Dermis microvascular lymphatic vessel endothelial cell (primary cell): ENCODE measurements at regions not wholly inside any gene's neighbourhood (a gene's known extent, or its start where the extent isn't known, plus 50 kb on each side); places are given as distances from the start of the nearest gene placed in this dataset.
A peak's percentile ranks its signal among the peaks of the same experiment; 100 is the strongest.

Experiments used
- DNase-seq, 2 donors: peaks; one replicate each; pipeline versions ENCODE4 v3.0.0 to v3.0.0-alpha.2; 2010; ENCODE audit warnings: low read depth in 2 of 2

GRCh38 chr20:3354247-3354646 is 53.2 kb downstream of the DNAAF9 start:
- no peak for DNase-seq

DNA sequence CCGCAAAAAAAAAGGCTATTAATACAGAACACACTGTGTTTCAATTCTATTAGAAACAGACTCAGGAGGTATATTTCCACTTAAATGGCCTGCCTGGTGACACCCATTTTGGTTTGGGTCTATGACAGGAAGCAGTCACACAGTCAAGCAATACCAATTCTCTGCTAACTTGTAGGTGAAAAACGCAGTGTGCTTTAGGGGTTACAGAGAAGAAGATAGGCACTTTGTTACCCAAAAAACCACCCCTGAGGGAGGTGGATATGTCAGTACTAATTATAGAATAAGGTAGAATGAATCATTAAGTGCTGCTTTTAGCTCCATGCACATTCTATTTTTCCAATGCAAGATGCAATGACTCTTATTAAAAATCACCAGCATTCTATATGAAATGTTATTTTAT is 53.8 kb downstream of the DNAAF9 start:
- no peak for DNase-seq

GRCh38 chr20:3352202-3352601 is 55.3 kb downstream of the DNAAF9 start:
- DNase-seq = no peak

GRCh38 chr20:3350422-3350821 is 57.0 kb downstream of the DNAAF9 start:
- DNase-seq = no peak

DNA sequence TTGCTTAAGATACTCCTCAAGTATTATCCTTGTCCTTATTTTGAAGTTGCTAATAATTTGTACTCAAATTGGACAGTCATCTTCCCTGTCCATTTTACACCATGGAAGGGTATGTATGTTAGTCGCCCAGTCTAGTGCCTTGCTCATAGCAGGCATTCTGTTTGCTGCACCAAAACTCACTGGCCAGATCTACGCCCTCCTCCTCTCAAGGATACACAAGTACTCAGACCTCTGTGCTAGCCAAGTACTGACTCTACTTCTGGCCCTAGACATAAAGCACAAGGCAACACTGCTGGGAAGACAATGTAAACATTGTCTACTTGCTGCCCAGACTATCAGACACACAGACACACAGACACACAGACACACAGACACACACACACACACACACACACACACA is 57.7 kb downstream of the DNAAF9 start:
- DNase-seq = no peak

- no peak for DNase-seq
These were observed 64.7 kb downstream of the DNAAF9 start for GRCh38 chr20:3342766-3343165.

DNA sequence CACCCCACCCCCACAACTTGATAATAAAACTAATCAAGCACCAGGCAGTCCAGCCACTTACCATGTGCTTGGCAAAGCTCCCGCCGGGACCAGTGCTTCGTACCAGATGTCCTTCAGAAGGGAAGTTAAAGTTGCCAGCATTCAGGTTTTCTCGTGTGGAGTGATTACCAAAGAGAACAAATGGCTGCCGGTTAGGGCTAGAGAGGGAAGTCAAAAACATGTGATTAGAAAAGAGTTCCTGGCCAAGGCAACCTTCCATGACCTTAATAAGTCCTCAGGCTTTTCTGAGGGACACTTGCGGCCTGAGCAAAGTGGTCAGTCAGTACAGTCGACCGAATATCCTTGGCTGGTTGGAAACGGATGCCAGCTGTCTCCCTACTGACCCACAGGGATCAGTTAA is 67.0 kb downstream of the DNAAF9 start:
- DNase-seq = peak in 1 of 2 donors; percentile 8

- no peak for DNase-seq
These were observed 67.9 kb downstream of the DNAAF9 start for GRCh38 chr20:3339571-3339970.

- DNase-seq = no peak
These were observed 68.4 kb downstream of the DNAAF9 start for GRCh38 chr20:3339076-3339475.

GRCh38 chr20:3334156-3334943 is 73.1 kb downstream of the DNAAF9 start:
- no peak for DNase-seq

GRCh38 chr20:3330046-3330741 is 77.3 kb downstream of the DNAAF9 start:
- no peak for DNase-seq

DNA sequence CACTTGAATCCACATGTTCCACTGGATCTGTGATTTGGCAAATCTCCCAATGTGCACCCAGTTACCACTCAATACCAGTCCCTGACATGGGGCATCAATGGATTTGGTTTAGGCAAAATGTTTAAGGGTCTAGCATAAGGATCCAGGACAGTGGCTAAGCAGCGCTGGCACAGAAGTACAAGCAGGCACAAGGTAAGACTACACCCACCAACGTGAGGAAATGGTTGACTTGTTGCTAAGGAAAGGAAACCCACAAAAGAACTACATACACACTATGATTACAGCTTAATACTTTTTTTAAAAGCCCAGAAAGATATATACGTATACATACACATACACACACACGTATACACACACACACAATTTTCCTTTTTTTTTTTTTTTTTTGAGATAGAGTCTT is 79.0 kb downstream of the DNAAF9 start:
- DNase-seq = no peak

DNA sequence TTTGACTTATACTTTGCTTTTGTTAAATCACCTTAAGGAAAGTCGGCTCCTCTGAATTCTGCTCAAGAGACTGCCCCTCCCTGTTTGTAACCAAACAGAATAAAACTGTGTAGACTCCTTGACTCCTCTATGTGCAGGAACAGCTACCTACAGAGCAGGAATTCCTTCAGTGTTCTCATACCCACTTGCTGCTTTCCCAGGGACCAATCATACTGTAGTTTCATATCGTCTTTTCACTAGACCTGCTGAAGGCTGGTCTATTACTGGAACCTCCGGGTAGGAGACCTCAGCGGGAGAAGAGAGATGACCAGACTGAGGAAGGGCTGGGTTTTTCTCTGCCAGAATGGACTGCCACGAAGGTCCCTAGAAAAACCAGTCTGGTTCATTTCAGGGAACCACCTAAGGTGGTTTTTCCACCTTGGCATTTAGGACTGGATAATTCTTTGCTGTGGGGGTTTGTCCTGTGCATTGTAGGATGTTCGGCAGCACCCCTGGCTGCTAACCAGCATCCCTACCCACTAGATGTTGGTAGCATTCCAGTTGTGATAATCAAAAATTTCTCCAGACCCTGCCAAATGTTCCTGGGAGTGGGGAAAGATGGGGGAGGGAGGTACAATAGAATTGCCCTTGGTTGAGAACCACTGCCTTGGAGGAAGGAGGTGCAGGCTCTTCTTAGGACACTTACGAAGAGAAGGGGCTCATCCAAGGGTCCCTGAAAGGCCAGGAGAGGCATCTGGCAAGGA is 80.5 kb downstream of the DNAAF9 start:
- DNase-seq = no peak

GRCh38 chr20:3325864-3326263 is 81.6 kb downstream of the DNAAF9 start:
- no peak for DNase-seq

DNA sequence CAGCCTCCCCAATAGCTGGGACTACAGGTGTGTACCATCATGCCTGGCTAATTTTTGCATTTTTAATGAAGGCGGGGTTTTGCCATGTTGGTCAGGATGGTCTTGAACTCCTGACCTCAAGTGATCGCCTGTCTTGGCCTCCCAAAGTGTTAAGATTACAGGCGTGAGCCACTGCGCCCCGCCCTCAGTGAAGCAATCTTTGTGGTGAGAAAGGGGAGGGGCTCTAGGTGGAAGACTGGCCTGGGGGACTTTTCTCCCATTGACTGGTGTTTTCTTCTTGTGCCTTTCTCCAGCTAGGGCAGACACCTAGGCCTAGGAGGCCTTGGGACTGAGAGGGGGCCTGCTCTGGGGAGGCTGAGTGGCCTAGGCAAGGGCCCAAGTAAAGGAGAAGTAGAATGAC is 84.1 kb downstream of the DNAAF9 start:
- no peak for DNase-seq

GRCh38 chr20:3318226-3318884 is 79.4 kb upstream of the SLC4A11 start:
- DNase-seq = no peak

DNA sequence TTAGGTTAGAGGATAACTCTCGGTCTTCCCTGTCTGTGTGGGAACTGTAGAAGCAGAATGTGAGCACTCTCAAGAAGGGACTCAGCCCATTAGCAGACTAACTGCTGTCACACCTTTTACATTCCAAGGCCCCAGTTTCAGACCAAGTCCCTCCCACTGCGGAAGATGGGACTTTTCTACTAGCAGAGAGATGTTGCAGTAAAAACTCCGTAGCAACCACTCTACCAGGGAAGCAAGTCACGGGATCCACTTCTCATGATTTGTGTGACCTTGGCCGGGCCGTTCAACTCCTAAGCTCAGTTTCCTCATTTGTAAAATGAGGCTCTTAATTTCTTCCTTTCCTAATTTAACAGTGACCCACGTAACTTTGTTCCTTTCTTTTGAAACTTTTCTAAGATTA is 77.1 kb upstream of the SLC4A11 start:
- DNase-seq = no peak

- DNase-seq = no peak
These were observed 76.1 kb upstream of the SLC4A11 start for GRCh38 chr20:3315136-3315535.

- no peak for DNase-seq
These were observed 75.4 kb upstream of the SLC4A11 start for GRCh38 chr20:3314391-3314790.

DNA sequence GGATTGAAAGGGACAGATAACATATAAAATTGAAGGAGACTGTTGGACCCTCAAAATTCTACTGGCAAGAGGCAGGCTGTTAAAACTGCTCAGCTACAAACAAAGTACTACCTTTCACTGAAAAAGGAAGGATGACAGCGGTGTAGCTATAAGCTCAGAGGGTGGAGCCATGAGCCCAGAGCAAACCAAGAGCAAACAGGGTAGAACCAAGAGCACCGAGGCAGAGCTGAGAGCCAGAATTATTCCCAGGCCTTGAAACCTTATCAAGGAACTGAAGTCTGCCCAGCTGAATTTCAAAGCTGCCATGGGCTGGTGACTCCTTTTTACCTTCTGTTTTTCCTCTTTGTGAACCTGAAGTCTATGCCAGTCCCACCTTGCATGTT is 74.7 kb upstream of the SLC4A11 start:
- DNase-seq = peak in 1 of 2 donors; percentile 8

DNA sequence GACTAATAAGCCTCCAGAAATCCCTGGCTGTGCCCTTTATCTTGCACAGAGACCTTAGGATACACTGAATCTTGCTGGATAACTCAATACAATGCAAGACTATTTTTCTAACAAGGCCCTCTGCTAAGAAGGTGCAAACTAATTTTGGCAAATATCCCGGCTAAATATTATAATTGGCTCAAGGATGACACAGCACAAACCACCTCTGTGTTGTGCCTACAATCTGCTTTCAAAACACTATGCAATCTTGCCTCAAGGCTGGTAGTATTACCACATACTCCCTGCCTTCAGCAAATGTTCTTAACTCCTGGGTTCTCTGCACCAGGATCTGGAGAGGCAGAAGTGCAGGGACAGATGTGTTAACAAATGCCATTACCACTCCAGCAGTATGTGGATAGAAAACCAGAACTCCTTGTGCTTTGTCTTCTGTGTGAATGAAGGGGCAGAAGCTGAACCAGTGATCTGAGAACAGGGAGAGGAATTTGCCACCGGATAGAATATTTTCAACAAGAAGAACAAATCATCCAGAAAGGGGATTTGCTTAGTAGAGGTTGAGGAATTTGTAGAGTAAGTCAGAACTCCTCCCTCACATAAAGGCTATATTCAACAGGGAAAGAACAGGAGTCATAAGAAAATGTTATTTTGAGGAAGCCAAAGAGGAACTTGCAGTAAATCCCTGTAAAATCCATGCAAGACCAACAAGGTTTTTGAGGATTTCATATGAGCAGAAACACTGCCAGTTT is 74.1 kb upstream of the SLC4A11 start:
- DNase-seq = peak in 1 of 2 donors; percentile 62
